ENCODE measurements at regions not wholly inside any gene's neighbourhood (a gene's known extent, or its start where the extent isn't known, plus 50 kb on each side); places are given as distances from the start of the nearest gene placed in this dataset.

GRCh38 chr5:60256546-60256945, 363.0 kb upstream of the PDE4D start:
- Histone ChIP-seq H3K27ac (ENCODE audit: low read depth in 1 of 3, low read length in 2 of 3) (no peak overlapping the region), H3K27me3 (ENCODE audit: control insufficient read depth in 3 of 3, insufficient read depth in 3 of 3, low read length in 3 of 3) (no peaks in the 10 kb centered on the region), H3K9me3 (ENCODE audit: control insufficient read depth in 2 of 2, insufficient read depth in 1 of 2, low read depth in 1 of 2, low read length in 1 of 2) (no peaks in the 10 kb centered on the region), H3K4me3 (ENCODE audit: low read depth in 1 of 3, low read length in 3 of 3) (no peak overlapping the region), H3K36me3 (ENCODE audit: control insufficient read depth in 3 of 3, insufficient read depth in 2 of 3, low read depth in 1 of 3, low read length in 3 of 3) (no peaks in the 10 kb centered on the region), H3K4me1 (ENCODE audit: control insufficient read depth in 3 of 3, insufficient read depth in 2 of 3, low read depth in 1 of 3, low read length in 2 of 3) (no peaks in the 10 kb centered on the region)
- DNase-seq (no peak), FAIRE-seq (no peak)
- WGBS, 3 donors = 86 to 89% (median 87%) methylated on average over 2 of the region's 2 CpGs

DNA sequence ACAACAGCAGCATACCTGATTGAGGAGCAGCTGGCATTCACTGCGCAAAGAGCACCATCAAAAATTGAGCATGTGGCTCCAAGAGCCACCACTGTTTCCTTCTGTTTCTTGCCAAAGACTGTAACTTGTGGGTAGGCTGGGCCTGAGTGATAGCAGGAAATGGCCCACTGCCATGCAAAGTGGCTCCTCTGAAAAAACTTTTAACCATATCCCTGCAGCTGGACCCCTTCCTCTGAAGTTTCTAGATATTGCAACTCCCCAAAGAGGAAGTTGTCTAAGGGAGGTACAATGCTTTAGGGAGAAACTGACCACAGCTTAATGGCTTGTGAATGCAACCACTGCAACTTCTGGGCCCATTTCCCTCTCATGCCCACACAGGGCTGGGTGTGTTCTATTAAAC, 355.4 kb upstream of the PDE4D start:
- FAIRE-seq = no peak

DNA sequence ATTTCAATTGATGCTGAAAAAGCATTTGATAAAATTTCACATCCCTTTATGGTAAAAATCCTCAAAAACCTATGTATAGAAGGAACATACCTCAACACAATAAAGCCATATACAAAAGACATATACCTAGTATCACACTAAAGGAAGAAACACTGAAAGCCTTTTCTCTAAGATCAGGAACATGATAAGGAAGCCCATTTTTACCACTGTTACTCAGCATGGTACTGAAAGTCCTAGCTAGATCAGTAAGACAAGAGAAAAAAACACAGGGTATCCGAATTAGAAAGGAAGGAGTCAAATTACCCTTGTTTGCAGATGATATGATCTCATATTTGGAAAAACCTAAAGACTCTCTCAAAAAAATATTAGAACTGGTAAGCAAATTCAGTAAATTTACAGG, 350.2 kb upstream of the PDE4D start:
- FAIRE-seq (no peak), DNase-seq (no peak)
- 62 to 75% (median 74%) methylated on average over 1 of the region's 1 CpG for WGBS, 3 donors
- Histone ChIP-seq H3K27me3 (ENCODE audit: control insufficient read depth in 3 of 3, insufficient read depth in 3 of 3, low read length in 3 of 3) (no peaks in the 10 kb centered on the region), H3K4me3 (ENCODE audit: low read depth in 1 of 3, low read length in 3 of 3) (no peak overlapping the region), H3K36me3 (ENCODE audit: control insufficient read depth in 3 of 3, insufficient read depth in 2 of 3, low read depth in 1 of 3, low read length in 3 of 3) (no peaks in the 10 kb centered on the region), H3K4me1 (ENCODE audit: control insufficient read depth in 3 of 3, insufficient read depth in 2 of 3, low read depth in 1 of 3, low read length in 2 of 3) (no peaks in the 10 kb centered on the region), H3K9me3 (ENCODE audit: control insufficient read depth in 2 of 2, insufficient read depth in 1 of 2, low read depth in 1 of 2, low read length in 1 of 2) (peaks cover 0 to 9% of the 10 kb centered on the region in 2 donors), H3K27ac (ENCODE audit: low read depth in 1 of 3, low read length in 2 of 3) (no peak overlapping the region)

More for the DNA sequence above, 355.4 kb upstream of the PDE4D start:
- Histone ChIP-seq H3K9me3 (ENCODE audit: control insufficient read depth in 2 of 2, insufficient read depth in 1 of 2, low read depth in 1 of 2, low read length in 1 of 2) (no peaks in the 10 kb centered on the region), H3K4me3 (ENCODE audit: low read depth in 1 of 3, low read length in 3 of 3) (no peak overlapping the region), H3K36me3 (ENCODE audit: control insufficient read depth in 3 of 3, insufficient read depth in 2 of 3, low read depth in 1 of 3, low read length in 3 of 3) (no peaks in the 10 kb centered on the region), H3K27me3 (ENCODE audit: control insufficient read depth in 3 of 3, insufficient read depth in 3 of 3, low read length in 3 of 3) (no peaks in the 10 kb centered on the region), H3K4me1 (ENCODE audit: control insufficient read depth in 3 of 3, insufficient read depth in 2 of 3, low read depth in 1 of 3, low read length in 2 of 3) (no peaks in the 10 kb centered on the region), H3K27ac (ENCODE audit: low read depth in 1 of 3, low read length in 2 of 3) (no peak overlapping the region)
- no peak for DNase-seq
- WGBS, 3 donors = 66 to 76% (median 73%) methylated on average over 1 of the region's 1 CpG

DNA sequence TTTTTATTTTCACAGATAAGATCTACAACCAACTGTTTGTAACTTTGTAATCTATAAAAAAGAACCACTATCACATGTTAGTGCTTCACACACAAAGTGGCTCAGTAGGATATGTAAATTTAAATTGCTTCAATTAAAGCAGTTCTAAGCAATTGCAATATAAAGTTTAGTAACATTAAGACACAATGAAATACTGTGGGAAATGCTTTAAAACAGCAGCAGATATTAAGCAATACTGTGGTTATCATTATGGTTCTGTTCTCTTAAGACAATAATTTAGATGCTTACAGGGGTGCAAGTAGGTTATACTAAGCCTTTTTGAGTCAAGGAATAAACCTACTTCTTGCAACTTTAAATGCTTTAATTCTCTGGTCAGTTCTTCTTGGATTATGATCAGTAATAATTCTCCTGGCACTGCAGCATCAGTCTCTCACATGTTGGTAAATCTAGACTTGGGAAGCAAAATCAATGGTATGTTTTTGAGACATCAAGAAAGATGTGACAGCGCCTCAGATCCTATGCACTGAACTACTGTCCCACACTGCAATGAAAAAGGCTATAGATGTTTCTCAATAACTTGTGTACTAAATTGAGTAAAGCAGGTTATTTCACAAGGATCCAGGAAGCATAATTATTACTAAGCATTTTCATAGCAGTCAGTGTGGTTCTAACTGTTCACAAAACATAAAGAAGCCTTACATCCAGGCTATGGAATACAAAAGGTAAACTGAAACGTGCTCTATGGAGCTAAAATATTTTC, 338.7 kb upstream of the PDE4D start:
- Histone ChIP-seq H3K4me1 (ENCODE audit: control insufficient read depth in 3 of 3, insufficient read depth in 2 of 3, low read depth in 1 of 3, low read length in 2 of 3) (no peaks in the 10 kb centered on the region), H3K27me3 (ENCODE audit: control insufficient read depth in 3 of 3, insufficient read depth in 3 of 3, low read length in 3 of 3) (no peaks in the 10 kb centered on the region), H3K36me3 (ENCODE audit: control insufficient read depth in 3 of 3, insufficient read depth in 2 of 3, low read depth in 1 of 3, low read length in 3 of 3) (no peaks in the 10 kb centered on the region), H3K9me3 (ENCODE audit: control insufficient read depth in 2 of 2, insufficient read depth in 1 of 2, low read depth in 1 of 2, low read length in 1 of 2) (no peaks in the 10 kb centered on the region), H3K27ac (ENCODE audit: low read depth in 1 of 3, low read length in 2 of 3) (no peak overlapping the region), H3K4me3 (ENCODE audit: low read depth in 1 of 3, low read length in 3 of 3) (no peak overlapping the region)
- 76 to 82% (median 79%) methylated on average over 2 of the region's 2 CpGs for WGBS, 3 donors
- FAIRE-seq (no peak), DNase-seq (no peak)

GRCh38 chr5:60230456-60230855, 336.9 kb upstream of the PDE4D start:
- FAIRE-seq (no peak), DNase-seq (no peak)
- Histone ChIP-seq H3K27me3 (ENCODE audit: control insufficient read depth in 3 of 3, insufficient read depth in 3 of 3, low read length in 3 of 3) (no peaks in the 10 kb centered on the region), H3K27ac (ENCODE audit: low read depth in 1 of 3, low read length in 2 of 3) (no peak overlapping the region), H3K9me3 (ENCODE audit: control insufficient read depth in 2 of 2, insufficient read depth in 1 of 2, low read depth in 1 of 2, low read length in 1 of 2) (no peaks in the 10 kb centered on the region), H3K4me1 (ENCODE audit: control insufficient read depth in 3 of 3, insufficient read depth in 2 of 3, low read depth in 1 of 3, low read length in 2 of 3) (no peaks in the 10 kb centered on the region), H3K36me3 (ENCODE audit: control insufficient read depth in 3 of 3, insufficient read depth in 2 of 3, low read depth in 1 of 3, low read length in 3 of 3) (no peaks in the 10 kb centered on the region), H3K4me3 (ENCODE audit: low read depth in 1 of 3, low read length in 3 of 3) (no peak overlapping the region)
- WGBS, 3 donors = 83 to 87% (median 84%) methylated on average over 1 of the region's 1 CpG

DNA sequence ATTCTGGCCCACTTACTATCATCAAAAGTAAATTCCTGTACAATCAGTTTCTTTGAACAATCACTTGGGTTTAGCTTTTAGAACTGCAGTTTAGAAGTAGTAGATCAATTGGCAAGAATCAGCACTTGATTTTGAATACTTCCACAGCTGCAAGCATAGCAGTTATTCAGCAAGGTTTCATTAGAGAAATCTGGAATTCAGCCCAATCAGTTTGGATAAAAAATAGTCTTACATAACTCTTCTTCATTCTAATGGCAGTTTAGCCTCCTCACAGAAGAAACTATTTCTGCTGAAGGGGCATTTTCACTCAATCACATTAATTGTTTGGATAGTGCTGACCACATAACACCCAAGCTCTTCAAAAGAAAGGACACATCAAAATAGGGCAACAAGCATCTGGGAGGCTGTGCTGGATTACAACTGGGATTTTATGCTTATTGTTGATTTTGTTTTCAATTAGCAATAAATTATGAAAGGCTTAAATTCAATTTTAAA, 336.2 kb upstream of the PDE4D start:
- H3K4me1 ChIP-seq (ENCODE audit: control insufficient read depth in 3 of 3, insufficient read depth in 2 of 3, low read depth in 1 of 3, low read length in 2 of 3) = no peaks in the 10 kb centered on the region
- FAIRE-seq (no peak), DNase-seq (no peak)
- H3K9me3 ChIP-seq (ENCODE audit: control insufficient read depth in 2 of 2, insufficient read depth in 1 of 2, low read depth in 1 of 2, low read length in 1 of 2) = no peaks in the 10 kb centered on the region
- no peak overlapping the region for H3K27ac ChIP-seq (ENCODE audit: low read depth in 1 of 3, low read length in 2 of 3)
- no peak overlapping the region for H3K4me3 ChIP-seq (ENCODE audit: low read depth in 1 of 3, low read length in 3 of 3)
- no peaks in the 10 kb centered on the region for H3K27me3 ChIP-seq (ENCODE audit: control insufficient read depth in 3 of 3, insufficient read depth in 3 of 3, low read length in 3 of 3)
- H3K36me3 ChIP-seq (ENCODE audit: control insufficient read depth in 3 of 3, insufficient read depth in 2 of 3, low read depth in 1 of 3, low read length in 3 of 3) = no peaks in the 10 kb centered on the region

- Histone ChIP-seq H3K27me3 (ENCODE audit: control insufficient read depth in 3 of 3, insufficient read depth in 3 of 3, low read length in 3 of 3) (no peaks in the 10 kb centered on the region), H3K4me3 (ENCODE audit: low read depth in 1 of 3, low read length in 3 of 3) (no peak overlapping the region), H3K27ac (ENCODE audit: low read depth in 1 of 3, low read length in 2 of 3) (no peak overlapping the region), H3K9me3 (ENCODE audit: control insufficient read depth in 2 of 2, insufficient read depth in 1 of 2, low read depth in 1 of 2, low read length in 1 of 2) (no peaks in the 10 kb centered on the region), H3K4me1 (ENCODE audit: control insufficient read depth in 3 of 3, insufficient read depth in 2 of 3, low read depth in 1 of 3, low read length in 2 of 3) (no peaks in the 10 kb centered on the region), H3K36me3 (ENCODE audit: control insufficient read depth in 3 of 3, insufficient read depth in 2 of 3, low read depth in 1 of 3, low read length in 3 of 3) (no peaks in the 10 kb centered on the region)
- no peak for DNase-seq
- WGBS, 3 donors = 89 to 95% (median 89%) methylated on average over 3 of the region's 3 CpGs
- no peak for FAIRE-seq
Measured at GRCh38 chr5:60228676-60229075, 335.1 kb upstream of the PDE4D start.

GRCh38 chr5:60226128-60226527, 332.6 kb upstream of the PDE4D start:
- FAIRE-seq (no peak), DNase-seq (no peak)
- Histone ChIP-seq H3K27ac (ENCODE audit: low read depth in 1 of 3, low read length in 2 of 3) (no peak overlapping the region), H3K36me3 (ENCODE audit: control insufficient read depth in 3 of 3, insufficient read depth in 2 of 3, low read depth in 1 of 3, low read length in 3 of 3) (no peaks in the 10 kb centered on the region), H3K9me3 (ENCODE audit: control insufficient read depth in 2 of 2, insufficient read depth in 1 of 2, low read depth in 1 of 2, low read length in 1 of 2) (no peaks in the 10 kb centered on the region), H3K27me3 (ENCODE audit: control insufficient read depth in 3 of 3, insufficient read depth in 3 of 3, low read length in 3 of 3) (no peaks in the 10 kb centered on the region), H3K4me1 (ENCODE audit: control insufficient read depth in 3 of 3, insufficient read depth in 2 of 3, low read depth in 1 of 3, low read length in 2 of 3) (no peaks in the 10 kb centered on the region), H3K4me3 (ENCODE audit: low read depth in 1 of 3, low read length in 3 of 3) (no peak overlapping the region)

DNA sequence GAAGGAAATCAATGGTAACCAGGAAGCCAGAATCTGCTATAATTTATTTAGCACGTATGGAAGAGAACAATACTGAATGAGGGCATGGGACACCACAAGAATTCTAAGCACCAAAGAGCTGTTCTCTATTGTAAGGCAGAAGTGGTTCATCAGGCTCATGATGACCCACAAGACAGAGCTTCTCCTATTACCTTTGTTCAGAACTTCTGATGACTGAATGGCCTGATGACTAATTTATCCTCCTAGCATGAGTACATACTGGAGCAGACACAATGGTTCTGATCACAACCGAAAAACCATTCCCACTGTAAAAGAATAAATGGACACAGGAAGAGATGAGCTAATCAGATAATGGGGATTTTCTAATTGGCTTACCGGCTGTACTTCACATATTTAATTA, 329.8 kb upstream of the PDE4D start:
- H3K4me3 ChIP-seq (ENCODE audit: low read depth in 1 of 3, low read length in 3 of 3) = no peak overlapping the region
- no peaks in the 10 kb centered on the region for H3K36me3 ChIP-seq (ENCODE audit: control insufficient read depth in 3 of 3, insufficient read depth in 2 of 3, low read depth in 1 of 3, low read length in 3 of 3)
- no peak for FAIRE-seq
- no peak for DNase-seq
- H3K27ac ChIP-seq (ENCODE audit: low read depth in 1 of 3, low read length in 2 of 3) = no peak overlapping the region
- no peaks in the 10 kb centered on the region for H3K27me3 ChIP-seq (ENCODE audit: control insufficient read depth in 3 of 3, insufficient read depth in 3 of 3, low read length in 3 of 3)
- H3K4me1 ChIP-seq (ENCODE audit: control insufficient read depth in 3 of 3, insufficient read depth in 2 of 3, low read depth in 1 of 3, low read length in 2 of 3) = no peaks in the 10 kb centered on the region
- H3K9me3 ChIP-seq (ENCODE audit: control insufficient read depth in 2 of 2, insufficient read depth in 1 of 2, low read depth in 1 of 2, low read length in 1 of 2) = no peaks in the 10 kb centered on the region
- WGBS, 3 donors = 75 to 88% (median 88%) methylated on average over 3 of the region's 3 CpGs

Measured in small intestine (tissue), 7 donors.